AG04449 (cell line): ENCODE measurements at regions not wholly inside any gene's neighbourhood (a gene's known extent, or its start where the extent isn't known, plus 50 kb on each side); places are given as distances from the start of the nearest gene placed in this dataset.

Experiments used
- CTCF ChIA-PET: fragments of 350-600 bp; formaldehyde crosslinking; extraction: SDS; loops from one replicate; lab custom pipeline; 2021; ENCODE audit warnings: antibody characterized with exemption; lab: Yijun Ruan, JAX
- POLR2A ChIA-PET: fragments of 400-600, 350-600 bp; formaldehyde crosslinking; extraction: SDS; loops from one replicate; lab custom pipeline; 2020; ENCODE audit warnings: antibody characterized with exemption, inconsistent platforms; lab: Yijun Ruan, JAX
- DNase-seq: peaks from one replicate; pipeline ENCODE4 v3.0.0-alpha.2; 2010; ENCODE audit warnings: low read depth, low spot score
- H3K4me3 ChIP-seq: 2 replicates; pipeline ENCODE4 v1.5.1; 2011; ENCODE audit warnings: low read depth, mild to moderate bottlenecking, control low read depth, low read length
- CTCF ChIP-seq: IDR thresholded peaks from one replicate; pipeline ENCODE4 v1.5.1; 2011; ENCODE audit warnings: mild to moderate bottlenecking, moderate library complexity, low read length, control low read depth, inconsistent platforms; ENCODE audit not compliant: insufficient read depth; ENCODE audit errors: missing control alignments

- no peak for TF ChIP-seq CTCF
- no peak for DNase-seq
- ChIA-PET POLR2A (no interaction called here), CTCF (no interaction called here)
- H3K4me3 ChIP-seq = no peak overlapping the region
These were observed 101.9 kb downstream of the KCNJ2 start for GRCh38 chr17:70271200-70271599.

- DNase-seq = no peak
- no peak for TF ChIP-seq CTCF
- ChIA-PET POLR2A (no interaction called here), CTCF (no interaction called here)
- no peak overlapping the region for H3K4me3 ChIP-seq
These were observed 102.3 kb downstream of the KCNJ2 start for GRCh38 chr17:70271672-70272071.

GRCh38 chr17:70274255-70274654 is 104.9 kb downstream of the KCNJ2 start:
- no peak for TF ChIP-seq CTCF
- ChIA-PET POLR2A (no interaction called here), CTCF (no interaction called here)
- DNase-seq = no peak
- no peak overlapping the region for H3K4me3 ChIP-seq

GRCh38 chr17:70276906-70277305 is 107.6 kb downstream of the KCNJ2 start:
- no peak for DNase-seq
- ChIA-PET POLR2A (no interaction called here), CTCF (no interaction called here)
- no peak for TF ChIP-seq CTCF
- H3K4me3 ChIP-seq = no peak overlapping the region

- CTCF ChIA-PET = no interaction called here
- no peak overlapping the region for H3K4me3 ChIP-seq
- no peak for DNase-seq
- TF ChIP-seq CTCF = no peak
- POLR2A ChIA-PET = no interaction called here
These were observed 109.6 kb downstream of the KCNJ2 start for GRCh38 chr17:70278844-70279462.

- POLR2A ChIA-PET = no interaction called here
These were observed 117.1 kb downstream of the KCNJ2 start for GRCh38 chr17:70286391-70286790.

More at GRCh38 chr17:70286391-70286790, 117.1 kb downstream of the KCNJ2 start:
- CTCF ChIA-PET = no interaction called here
- no peak overlapping the region for H3K4me3 ChIP-seq
- DNase-seq = no peak
- TF ChIP-seq CTCF = no peak
